ENCODE measurements at regions not wholly inside any gene's neighbourhood (a gene's known extent, or its start where the extent isn't known, plus 50 kb on each side); places are given as distances from the start of the nearest gene placed in this dataset.

- no peaks in the 10 kb centered on the region for H3K36me3 ChIP-seq
- TF ChIP-seq EP300 (IDR thresholded peaks at IDR 0.05) (no peak), POLR2AphosphoS5 (IDR thresholded peaks at IDR 0.05) (no peak), CTCF (IDR thresholded peaks at IDR 0.05) (no peak), POLR2A (IDR thresholded peaks at IDR 0.05) (no peak)
- H3K27ac ChIP-seq, result no peak overlapping the region
- DNase-seq, result peak in 1 of 2 donors; percentile 31
- H3K4me1 ChIP-seq, result no peaks in the 10 kb centered on the region
- no peaks in the 10 kb centered on the region for H3K27me3 ChIP-seq
- peak overlapping the region in 1 of 4 donors; percentile 18 for H3K4me3 ChIP-seq
- 72 to 81% methylated on average over 24 to 27 of the region's 27 CpGs for WGBS, 2 donors
- no peaks in the 10 kb centered on the region for H3K9me3 ChIP-seq
- no peak for ATAC-seq (ENCODE audit: low FRiP score in 2 of 2)
Measured at GRCh38 chr12:115570069-115570777, 707.3 kb downstream of the MED13L start.

- Histone ChIP-seq H3K36me3 (no peaks in the 10 kb centered on the region), H3K4me1 (no peaks in the 10 kb centered on the region), H3K27ac (no peak overlapping the region), H3K9me3 (no peaks in the 10 kb centered on the region), H3K4me3 (no peak overlapping the region), H3K27me3 (no peaks in the 10 kb centered on the region)
- TF ChIP-seq POLR2AphosphoS5 (IDR thresholded peaks at IDR 0.05), result no peak
- TF ChIP-seq POLR2A (IDR thresholded peaks at IDR 0.05), result no peak
- no peak for TF ChIP-seq EP300 (IDR thresholded peaks at IDR 0.05)
- no peak for TF ChIP-seq CTCF (IDR thresholded peaks at IDR 0.05)
- DNase-seq (no peak), ATAC-seq (ENCODE audit: low FRiP score in 2 of 2) (no peak)
- 78 to 80% methylated on average over 9 of the region's 9 CpGs for WGBS, 2 donors
Measured at GRCh38 chr12:115569345-115570068, 708.0 kb downstream of the MED13L start.

- no peak for TF ChIP-seq EP300 (IDR thresholded peaks at IDR 0.05)
- no peak for TF ChIP-seq POLR2AphosphoS5 (IDR thresholded peaks at IDR 0.05)
- TF ChIP-seq POLR2A (IDR thresholded peaks at IDR 0.05), result no peak
- no peak for TF ChIP-seq CTCF (IDR thresholded peaks at IDR 0.05)
- ATAC-seq (ENCODE audit: low FRiP score in 2 of 2) (no peak), DNase-seq (no peak)
- 79 to 82% methylated on average over 5 of the region's 5 CpGs for WGBS, 2 donors
- Histone ChIP-seq H3K4me3 (no peak overlapping the region), H3K4me1 (no peaks in the 10 kb centered on the region), H3K27me3 (no peaks in the 10 kb centered on the region), H3K27ac (no peak overlapping the region), H3K9me3 (peaks cover 0 to 4% (median 0%) of the 10 kb centered on the region in 4 donors), H3K36me3 (no peaks in the 10 kb centered on the region)
Measured at GRCh38 chr12:115558281-115558680, 719.2 kb downstream of the MED13L start.

GRCh38 chr12:115553622-115554021 lies 723.9 kb downstream of the MED13L start:
- ATAC-seq (ENCODE audit: low FRiP score in 2 of 2), result no peak
- H3K36me3 ChIP-seq, result no peaks in the 10 kb centered on the region
- 73 to 88% methylated on average over 4 of the region's 4 CpGs for WGBS, 2 donors
- TF ChIP-seq EP300 (IDR thresholded peaks at IDR 0.05) (no peak), CTCF (IDR thresholded peaks at IDR 0.05) (no peak), POLR2AphosphoS5 (IDR thresholded peaks at IDR 0.05) (no peak), POLR2A (IDR thresholded peaks at IDR 0.05) (no peak)
- H3K4me1 ChIP-seq, result no peaks in the 10 kb centered on the region
- DNase-seq, result no peak
- H3K27ac ChIP-seq, result no peak overlapping the region
- no peak overlapping the region for H3K4me3 ChIP-seq
- H3K9me3 ChIP-seq, result peaks cover 0 to 4% (median 0%) of the 10 kb centered on the region in 4 donors
- H3K27me3 ChIP-seq, result no peaks in the 10 kb centered on the region

All from upper lobe of left lung (tissue), 6 donors.